ENCODE measurements at regions not wholly inside any gene's neighbourhood (a gene's known extent, or its start where the extent isn't known, plus 50 kb on each side); places are given as distances from the start of the nearest gene placed in this dataset.

- ChIA-PET CTCF (interaction anchor here (1.8 kb wide), 1 partner anchor 9 kb away, joined by 12 read pairs; no protein-coding TSS in a partner anchor), POLR2A (no interaction called here)
- no peaks in the 10 kb centered on the region for H3K79me2 ChIP-seq (ENCODE audit: insufficient read depth)
- WGBS (ENCODE audit: low lambda C conversion rate) = 4% methylated on average over 1 of the region's 1 CpG
- H3K36me3 ChIP-seq (replicated peaks in 1 of 2; ENCODE audit: control insufficient read depth in 1 of 2, insufficient read depth in 2 of 2, low read length in 1 of 2) = no peaks in the 10 kb centered on the region
- H3K9ac ChIP-seq = no peak overlapping the region
- no peaks in the 10 kb centered on the region for H3K27me3 ChIP-seq (ENCODE audit: insufficient read depth)
- H3K9me2 ChIP-seq = no peaks in the 10 kb centered on the region
- H3K4me1 ChIP-seq (ENCODE audit: control insufficient read depth in 1 of 2, insufficient read depth in 2 of 2, low read depth in 1 of 2, low read length in 1 of 2) = no peaks in the 10 kb centered on the region; a peak in 1 of 4 replicates
- H3K9me3 ChIP-seq = no peaks in the 10 kb centered on the region
- no peak overlapping the region for H3K4me2 ChIP-seq
- TF ChIP-seq RFX5 (IDR thresholded peaks at IDR 0.05; ENCODE audit: low read length) (no peak), TAF1 (IDR thresholded peaks at IDR 0.05; ENCODE audit: borderline replicate concordance, low read depth, low read length) (no peak), RCOR1 (IDR thresholded peaks at IDR 0.05; ENCODE audit: low read length) (no peak), YY1 (IDR thresholded peaks at IDR 0.05; ENCODE audit: low read depth) (no peak), SMC3 (IDR thresholded peaks at IDR 0.05; ENCODE audit: low read depth, low read length) (no peak), IRF3 (IDR thresholded peaks at IDR 0.05; ENCODE audit: low read depth, low read length) (no peak), RXRA (IDR thresholded peaks at IDR 0.05; ENCODE audit: borderline replicate concordance, low read depth) (no peak), CTCF (IDR thresholded peaks at IDR 0.05) (no peak), GABPA (IDR thresholded peaks at IDR 0.05; ENCODE audit: low read depth) (no peak), FOXJ3 (CRISPR knock-in tag; IDR thresholded peaks at IDR 0.05) (no peak), NFIC (IDR thresholded peaks at IDR 0.05; ENCODE audit: borderline replicate concordance) (no peak), FOSL2 (IDR thresholded peaks at IDR 0.05; ENCODE audit: borderline replicate concordance, low read depth) (no peak), FOXM1 (IDR thresholded peaks at IDR 0.05; ENCODE audit: low read depth) (no peak), ZBTB33 (IDR thresholded peaks at IDR 0.05; ENCODE audit: borderline replicate concordance, low read depth) (no peak), EP300 (IDR thresholded peaks at IDR 0.05; ENCODE audit: borderline replicate concordance in 1 of 2, low read depth in 1 of 2, low read length in 1 of 2) (no peak), GATA2 (CRISPR knock-in tag; IDR thresholded peaks at IDR 0.05) (no peak), MXI1 (IDR thresholded peaks at IDR 0.05; ENCODE audit: low read depth, low read length) (no peak), MAX (IDR thresholded peaks at IDR 0.05; ENCODE audit: low read depth) (no peak)
- H4K20me1 ChIP-seq (ENCODE audit: insufficient read depth) = no peaks in the 10 kb centered on the region
- H3F3A ChIP-seq (replicated peaks; ENCODE audit: insufficient read depth) = no peaks in the 10 kb centered on the region
- H3K4me3 ChIP-seq (ENCODE audit: low read depth in 2 of 2, low read length in 1 of 2) = no peak overlapping the region
- no peak overlapping the region for H2AFZ ChIP-seq (ENCODE audit: low read depth)
- H3K27ac ChIP-seq (ENCODE audit: low read depth in 2 of 2, low read length in 1 of 2) = no peak overlapping the region
- no peak for DNase-seq
Measured at GRCh38 chr6:6537488-6538260, 50.8 kb upstream of the LY86 start.

Measured in SK-N-SH (cell line).